GM23338 (cell line): ENCODE measurements at regions not wholly inside any gene's neighbourhood (a gene's known extent, or its start where the extent isn't known, plus 50 kb on each side); places are given as distances from the start of the nearest gene placed in this dataset.

ENCODE experiments used
- ATAC-seq: fragments of 200-7000 bp; cut with Tn5 transposase; 3 replicates; pipeline ENCODE4 v1.9.1; 2020
- DNase-seq: peaks from one replicate; pipeline ENCODE4 v3.0.0-alpha.2; 2015; ENCODE audit warnings: low spot score
- H2AFZ ChIP-seq: fragments of 200-600 bp; sonication (generic); 2 replicates; pipeline ENCODE4 v1.8.0; 2016; ENCODE audit warnings: antibody characterized with exemption, mild to moderate bottlenecking, moderate library complexity
- H3F3A ChIP-seq: fragments of 200-600 bp; sonication (generic); replicated peaks from 2 replicates; pipeline ENCODE4 v1.8.0; 2017; ENCODE audit warnings: antibody characterized with exemption, mixed run types, low read depth
- H3K27ac ChIP-seq: fragments of 200-600 bp; sonication (generic); 2 replicates; pipeline ENCODE4 v1.6.1; 2016; ENCODE audit warnings: low read depth
- H3K27me3 ChIP-seq: fragments of 200-600 bp; sonication (generic); 2 replicates; pipeline ENCODE4 v1.8.0; 2016; ENCODE audit warnings: mild to moderate bottlenecking, mixed run types, moderate library complexity; ENCODE audit not compliant: insufficient read depth
- H3K36me3 ChIP-seq: fragments of 200-600 bp; sonication (generic); 2 replicates; pipeline ENCODE4 v1.8.0; 2016; ENCODE audit warnings: mild to moderate bottlenecking; ENCODE audit not compliant: insufficient read depth
- H3K4me1 ChIP-seq: fragments of 200-600 bp; sonication (generic); 2 replicates; pipeline ENCODE4 v1.8.0; 2016; ENCODE audit warnings: mild to moderate bottlenecking, moderate library complexity; ENCODE audit not compliant: insufficient read depth
- H3K4me2 ChIP-seq: fragments of 200-600 bp; sonication (generic); 2 replicates; pipeline ENCODE4 v1.7.1; 2017; ENCODE audit warnings: mixed run types
- H3K4me3 ChIP-seq: fragments of 200-600 bp; sonication (generic); 2 replicates; pipeline ENCODE4 v1.6.1; 2016; ENCODE audit warnings: mixed run types
- H3K79me2 ChIP-seq: fragments of 200-600 bp; sonication (generic); replicated peaks from 2 replicates; pipeline ENCODE4 v1.8.0; 2017; ENCODE audit warnings: mild to moderate bottlenecking; ENCODE audit not compliant: insufficient read depth
- H3K9me2 ChIP-seq: fragments of 200-600 bp; sonication (generic); 2 replicates; pipeline ENCODE4 v1.8.0; 2017; ENCODE audit not compliant: insufficient read depth
- H4K20me1 ChIP-seq: fragments of 200-600 bp; sonication (generic); replicated peaks from 2 replicates; pipeline ENCODE4 v1.8.0; 2017; ENCODE audit warnings: mild to moderate bottlenecking; ENCODE audit not compliant: insufficient read depth
- H3K27ac Mint-ChIP-seq: 2 replicates; pipeline ENCODE4 v1.8.0; 2020; ENCODE audit warnings: inconsistent platforms, mild to moderate bottlenecking, moderate library complexity, mixed read lengths
- H3K27me3 Mint-ChIP-seq: 3 replicates; pipeline ENCODE4 v1.8.0; 2022; ENCODE audit warnings: low read depth, mild to moderate bottlenecking, moderate library complexity, mixed read lengths, inconsistent platforms; ENCODE audit not compliant: insufficient read depth, poor library complexity
- H3K36me3 Mint-ChIP-seq: 3 replicates; pipeline ENCODE4 v1.8.0; 2021; ENCODE audit warnings: low read depth, mild to moderate bottlenecking, inconsistent platforms, moderate library complexity, mixed read lengths
- H3K4me1 Mint-ChIP-seq: 3 replicates; pipeline ENCODE4 v1.8.0; 2020; ENCODE audit warnings: mild to moderate bottlenecking, inconsistent platforms, mixed read lengths
- H3K4me3 Mint-ChIP-seq: 3 replicates; pipeline ENCODE4 v1.8.0; 2021; ENCODE audit warnings: moderate library complexity, mild to moderate bottlenecking, inconsistent platforms, mixed read lengths
- H3K9me3 Mint-ChIP-seq: 3 replicates; pipeline ENCODE4 v1.8.0; 2020; ENCODE audit warnings: moderate library complexity, mild to moderate bottlenecking, inconsistent platforms, mixed read lengths
- JUNB ChIP-seq: IDR thresholded peaks from one replicate; pipeline ENCODE4 v1.6.1; 2016; ENCODE audit warnings: antibody characterized with exemption; ENCODE audit not compliant: unreplicated experiment
- NANOG ChIP-seq: IDR thresholded peaks from 2 replicates; pipeline ENCODE4 v1.6.1; 2016; ENCODE audit warnings: antibody characterized with exemption, borderline replicate concordance
- ZNF114 ChIP-seq: fragments of 250-450 bp; sonication (Bioruptor Pico); IDR thresholded peaks from 2 replicates; pipeline ENCODE4 v1.5.0; 2020; ENCODE audit warnings: mild to moderate bottlenecking, moderate library complexity
- ZNF331 ChIP-seq: fragments of 250-450 bp; sonication (Bioruptor Pico); IDR thresholded peaks from 2 replicates; pipeline ENCODE4 v1.5.0; 2020; ENCODE audit warnings: low read depth, mild to moderate bottlenecking, moderate library complexity
- TF ChIP-seq, protein P1 (sequence below): fragments of 250-450 bp; sonication (Bioruptor Pico); IDR thresholded peaks from 2 replicates; pipeline ENCODE4 v1.5.0; 2020; ENCODE audit warnings: mild to moderate bottlenecking, moderate library complexity

DNA sequence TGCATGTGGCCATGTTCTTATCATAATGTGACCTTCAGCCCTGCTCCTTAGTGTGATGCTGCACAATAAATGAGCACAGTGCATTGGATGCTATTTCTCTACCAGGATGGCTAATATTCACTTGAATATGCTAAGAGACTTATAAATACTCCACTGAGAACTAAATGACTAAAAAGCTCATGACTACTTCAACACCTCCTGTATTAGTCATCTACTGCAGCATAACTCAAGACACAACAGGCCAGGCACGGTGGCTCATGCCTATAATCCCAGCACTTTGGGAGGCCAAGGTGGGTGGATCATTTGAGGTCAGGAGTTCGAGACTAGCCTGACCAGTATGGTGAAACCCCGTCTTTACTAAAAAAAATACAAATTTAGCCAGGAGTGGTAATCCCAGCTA is 213.4 kb downstream of the RND3 start (continued):
- TF ChIP-seq, protein P1, sequence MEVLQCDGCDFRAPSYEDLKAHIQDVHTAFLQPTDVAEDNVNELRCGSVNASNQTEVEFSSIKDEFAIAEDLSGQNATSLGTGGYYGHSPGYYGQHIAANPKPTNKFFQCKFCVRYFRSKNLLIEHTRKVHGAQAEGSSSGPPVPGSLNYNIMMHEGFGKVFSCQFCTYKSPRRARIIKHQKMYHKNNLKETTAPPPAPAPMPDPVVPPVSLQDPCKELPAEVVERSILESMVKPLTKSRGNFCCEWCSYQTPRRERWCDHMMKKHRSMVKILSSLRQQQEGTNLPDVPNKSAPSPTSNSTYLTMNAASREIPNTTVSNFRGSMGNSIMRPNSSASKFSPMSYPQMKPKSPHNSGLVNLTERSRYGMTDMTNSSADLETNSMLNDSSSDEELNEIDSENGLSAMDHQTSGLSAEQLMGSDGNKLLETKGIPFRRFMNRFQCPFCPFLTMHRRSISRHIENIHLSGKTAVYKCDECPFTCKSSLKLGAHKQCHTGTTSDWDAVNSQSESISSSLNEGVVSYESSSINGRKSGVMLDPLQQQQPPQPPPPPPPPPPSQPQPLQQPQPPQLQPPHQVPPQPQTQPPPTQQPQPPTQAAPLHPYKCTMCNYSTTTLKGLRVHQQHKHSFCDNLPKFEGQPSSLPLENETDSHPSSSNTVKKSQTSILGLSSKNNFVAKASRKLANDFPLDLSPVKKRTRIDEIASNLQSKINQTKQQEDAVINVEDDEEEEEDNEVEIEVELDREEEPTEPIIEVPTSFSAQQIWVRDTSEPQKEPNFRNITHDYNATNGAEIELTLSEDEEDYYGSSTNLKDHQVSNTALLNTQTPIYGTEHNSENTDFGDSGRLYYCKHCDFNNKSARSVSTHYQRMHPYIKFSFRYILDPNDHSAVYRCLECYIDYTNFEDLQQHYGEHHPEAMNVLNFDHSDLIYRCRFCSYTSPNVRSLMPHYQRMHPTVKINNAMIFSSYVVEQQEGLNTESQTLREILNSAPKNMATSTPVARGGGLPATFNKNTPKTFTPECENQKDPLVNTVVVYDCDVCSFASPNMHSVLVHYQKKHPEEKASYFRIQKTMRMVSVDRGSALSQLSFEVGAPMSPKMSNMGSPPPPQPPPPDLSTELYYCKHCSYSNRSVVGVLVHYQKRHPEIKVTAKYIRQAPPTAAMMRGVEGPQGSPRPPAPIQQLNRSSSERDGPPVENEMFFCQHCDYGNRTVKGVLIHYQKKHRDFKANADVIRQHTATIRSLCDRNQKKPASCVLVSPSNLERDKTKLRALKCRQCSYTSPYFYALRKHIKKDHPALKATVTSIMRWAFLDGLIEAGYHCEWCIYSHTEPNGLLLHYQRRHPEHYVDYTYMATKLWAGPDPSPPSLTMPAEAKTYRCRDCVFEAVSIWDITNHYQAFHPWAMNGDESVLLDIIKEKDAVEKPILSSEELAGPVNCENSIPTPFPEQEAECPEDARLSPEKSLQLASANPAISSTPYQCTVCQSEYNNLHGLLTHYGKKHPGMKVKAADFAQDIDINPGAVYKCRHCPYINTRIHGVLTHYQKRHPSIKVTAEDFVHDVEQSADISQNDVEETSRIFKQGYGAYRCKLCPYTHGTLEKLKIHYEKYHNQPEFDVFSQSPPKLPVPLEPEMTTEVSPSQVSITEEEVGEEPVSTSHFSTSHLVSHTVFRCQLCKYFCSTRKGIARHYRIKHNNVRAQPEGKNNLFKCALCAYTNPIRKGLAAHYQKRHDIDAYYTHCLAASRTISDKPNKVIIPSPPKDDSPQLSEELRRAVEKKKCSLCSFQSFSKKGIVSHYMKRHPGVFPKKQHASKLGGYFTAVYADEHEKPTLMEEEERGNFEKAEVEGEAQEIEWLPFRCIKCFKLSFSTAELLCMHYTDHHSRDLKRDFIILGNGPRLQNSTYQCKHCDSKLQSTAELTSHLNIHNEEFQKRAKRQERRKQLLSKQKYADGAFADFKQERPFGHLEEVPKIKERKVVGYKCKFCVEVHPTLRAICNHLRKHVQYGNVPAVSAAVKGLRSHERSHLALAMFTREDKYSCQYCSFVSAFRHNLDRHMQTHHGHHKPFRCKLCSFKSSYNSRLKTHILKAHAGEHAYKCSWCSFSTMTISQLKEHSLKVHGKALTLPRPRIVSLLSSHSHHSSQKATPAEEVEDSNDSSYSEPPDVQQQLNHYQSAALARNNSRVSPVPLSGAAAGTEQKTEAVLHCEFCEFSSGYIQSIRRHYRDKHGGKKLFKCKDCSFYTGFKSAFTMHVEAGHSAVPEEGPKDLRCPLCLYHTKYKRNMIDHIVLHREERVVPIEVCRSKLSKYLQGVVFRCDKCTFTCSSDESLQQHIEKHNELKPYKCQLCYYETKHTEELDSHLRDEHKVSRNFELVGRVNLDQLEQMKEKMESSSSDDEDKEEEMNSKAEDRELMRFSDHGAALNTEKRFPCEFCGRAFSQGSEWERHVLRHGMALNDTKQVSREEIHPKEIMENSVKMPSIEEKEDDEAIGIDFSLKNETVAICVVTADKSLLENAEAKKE (CRISPR knock-in tag) = no peak
- TF ChIP-seq JUNB (no peak), ZNF331 (CRISPR knock-in tag) (no peak), ZNF114 (no peak), NANOG (no peak)

DNA sequence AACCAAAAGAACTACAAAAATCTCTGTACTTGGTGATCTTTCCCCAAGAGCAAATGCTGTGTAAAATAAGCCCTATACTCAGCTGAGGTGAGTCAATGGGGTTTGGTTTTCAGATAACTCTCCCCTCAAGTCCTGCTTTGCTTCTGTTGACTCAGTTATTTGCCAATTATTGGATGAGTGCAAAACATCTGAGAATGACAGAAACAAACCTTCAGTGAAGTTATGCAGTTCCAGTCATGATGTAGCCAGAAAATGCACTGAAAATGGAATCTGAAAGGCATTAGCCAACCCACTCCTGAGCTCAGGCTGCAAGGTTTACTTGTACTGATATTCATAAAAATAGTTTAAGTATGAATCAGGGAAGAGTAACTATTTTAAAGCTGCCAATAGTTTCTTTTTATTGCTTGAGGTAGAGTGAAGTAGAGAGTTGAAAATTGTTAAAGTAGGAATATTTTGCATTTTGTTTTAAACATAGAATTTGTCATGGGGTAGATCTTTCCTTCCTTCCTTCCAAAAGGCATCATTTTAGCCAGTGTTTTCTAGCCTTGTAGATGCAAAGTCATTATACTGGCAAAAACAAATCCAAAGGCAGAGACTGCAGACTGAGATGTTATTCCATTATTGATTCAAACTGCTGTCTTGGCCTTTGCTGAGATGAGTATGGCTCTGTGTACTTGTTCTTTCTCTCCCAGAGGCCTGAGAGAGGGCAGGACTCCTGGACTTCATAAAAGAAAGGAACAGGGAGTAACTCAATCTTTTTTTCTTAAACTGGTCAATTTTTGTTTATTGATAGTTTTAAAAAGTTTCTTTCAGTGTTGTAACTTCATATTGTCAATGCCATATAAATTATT is 215.3 kb downstream of the RND3 start:
- no peak for TF ChIP-seq NANOG
- Histone ChIP-seq H3K4me2 (no peak overlapping the region), H3K4me1 (no peaks in the 10 kb centered on the region), H3F3A (no peaks in the 10 kb centered on the region), H2AFZ (peak overlapping the region; percentile 2; the same call in 1 of the 2 replicates), H3K27ac (no peak overlapping the region), H3K4me3 (no peak overlapping the region), H3K27me3 (no peaks in the 10 kb centered on the region), H3K36me3 (peaks cover 7% of the 10 kb centered on the region; the same call in 1 of the 2 replicates), H4K20me1 (no peaks in the 10 kb centered on the region), H3K9me2 (peaks cover 8% of the 10 kb centered on the region), H3K79me2 (no peaks in the 10 kb centered on the region)
- Mint-ChIP-seq H3K27me3 (peaks cover 3% of the 10 kb centered on the region), H3K9me3 (peaks cover 22% of the 10 kb centered on the region), H3K4me1 (peaks cover 13% of the 10 kb centered on the region), H3K4me3 (no peak overlapping the region), H3K36me3 (peaks cover 47% of the 10 kb centered on the region), H3K27ac (no peak overlapping the region)
- DNase-seq (no peak), ATAC-seq (no peak)
